ENCODE measurements at regions not wholly inside any gene's neighbourhood (a gene's known extent, or its start where the extent isn't known, plus 50 kb on each side); places are given as distances from the start of the nearest gene placed in this dataset.

- intact Hi-C loops (cut with micrococcal nuclease): loop anchor here (10.0 kb wide), 2 partner anchors 248 to 358 kb away; no protein-coding TSS in a partner anchor
- Mint-ChIP-seq H3K27ac (ENCODE audit: low read depth, unreplicated experiment) (no peak overlapping the region), H3K36me3 (ENCODE audit: insufficient read depth, unreplicated experiment) (no peaks in the 10 kb centered on the region), H3K27me3 (ENCODE audit: insufficient read depth, unreplicated experiment) (no peaks in the 10 kb centered on the region), H3K4me3 (ENCODE audit: unreplicated experiment) (no peak overlapping the region), H3K4me1 (ENCODE audit: insufficient read depth, unreplicated experiment) (no peaks in the 10 kb centered on the region), H3K9me3 (ENCODE audit: unreplicated experiment) (no peaks in the 10 kb centered on the region)
- no peak for TF ChIP-seq CTCF (IDR thresholded peaks at IDR 0.05; ENCODE audit: unreplicated experiment)
- no peak for DNase-seq (ENCODE audit: unreplicated experiment)
- POLR2A ChIA-PET: no interaction called here
- CTCF ChIA-PET: interaction anchor here (0.5 kb wide), 1 partner anchor 116 kb away, joined by 3 read pairs; no protein-coding TSS in a partner anchor
- no TSS peak for BruUV-seq (replicated peaks)
These were observed 183.9 kb upstream of the MBL2 start for GRCh38 chr10:52956461-52956860.

GRCh38 chr10:52955337-52955736, 182.8 kb upstream of the MBL2 start:
- intact Hi-C loops (cut with micrococcal nuclease): loop anchor here (10.0 kb wide), 2 partner anchors 249 to 359 kb away; no protein-coding TSS in a partner anchor
- Mint-ChIP-seq H3K27ac (ENCODE audit: low read depth, unreplicated experiment) (no peak overlapping the region), H3K27me3 (ENCODE audit: insufficient read depth, unreplicated experiment) (no peaks in the 10 kb centered on the region)

GRCh38 chr10:52954407-52954806, 181.8 kb upstream of the MBL2 start:
- Mint-ChIP-seq H3K27me3 (ENCODE audit: insufficient read depth, unreplicated experiment) (no peaks in the 10 kb centered on the region), H3K36me3 (ENCODE audit: insufficient read depth, unreplicated experiment) (no peaks in the 10 kb centered on the region), H3K4me1 (ENCODE audit: insufficient read depth, unreplicated experiment) (no peaks in the 10 kb centered on the region), H3K27ac (ENCODE audit: low read depth, unreplicated experiment) (no peak overlapping the region), H3K4me3 (ENCODE audit: unreplicated experiment) (no peak overlapping the region), H3K9me3 (ENCODE audit: unreplicated experiment) (no peaks in the 10 kb centered on the region)
- ChIA-PET CTCF (interaction anchor here (0.8 kb wide), 1 partner anchor 209 kb away, joined by 3 read pairs; no protein-coding TSS in a partner anchor), POLR2A (no interaction called here)
- no peak for TF ChIP-seq CTCF (IDR thresholded peaks at IDR 0.05; ENCODE audit: unreplicated experiment)
- intact Hi-C loops (cut with micrococcal nuclease): loop anchor here (10.0 kb wide), 2 partner anchors 250 to 360 kb away; no protein-coding TSS in a partner anchor
- DNase-seq (ENCODE audit: unreplicated experiment): no peak
- BruUV-seq (replicated peaks): no TSS peak

More at GRCh38 chr10:52955337-52955736, 182.8 kb upstream of the MBL2 start:
- H3K4me1 Mint-ChIP-seq (ENCODE audit: insufficient read depth, unreplicated experiment): no peaks in the 10 kb centered on the region
- no TSS peak for BruUV-seq (replicated peaks)
- DNase-seq (ENCODE audit: unreplicated experiment): no peak
- H3K4me3 Mint-ChIP-seq (ENCODE audit: unreplicated experiment): no peak overlapping the region
- POLR2A ChIA-PET: no interaction called here
- no peaks in the 10 kb centered on the region for H3K9me3 Mint-ChIP-seq (ENCODE audit: unreplicated experiment)
- H3K36me3 Mint-ChIP-seq (ENCODE audit: insufficient read depth, unreplicated experiment): no peaks in the 10 kb centered on the region
- CTCF ChIA-PET: no interaction called here
- no peak for TF ChIP-seq CTCF (IDR thresholded peaks at IDR 0.05; ENCODE audit: unreplicated experiment)

- CTCF ChIA-PET: interaction anchor here (1.0 to 2.4 kb wide), 4 partner anchors 9 to 644 kb away, joined by 3 to 6 read pairs (median 5); no protein-coding TSS in a partner anchor
These were observed 179.9 kb upstream of the MBL2 start for GRCh38 chr10:52952391-52953055.

More at GRCh38 chr10:52952391-52953055, 179.9 kb upstream of the MBL2 start:
- Mint-ChIP-seq H3K4me3 (ENCODE audit: unreplicated experiment) (no peak overlapping the region), H3K9me3 (ENCODE audit: unreplicated experiment) (no peaks in the 10 kb centered on the region), H3K27me3 (ENCODE audit: insufficient read depth, unreplicated experiment) (no peaks in the 10 kb centered on the region), H3K4me1 (ENCODE audit: insufficient read depth, unreplicated experiment) (no peaks in the 10 kb centered on the region), H3K36me3 (ENCODE audit: insufficient read depth, unreplicated experiment) (no peaks in the 10 kb centered on the region), H3K27ac (ENCODE audit: low read depth, unreplicated experiment) (no peak overlapping the region)
- no peak for TF ChIP-seq CTCF (IDR thresholded peaks at IDR 0.05; ENCODE audit: unreplicated experiment)
- POLR2A ChIA-PET: no interaction called here
- DNase-seq (ENCODE audit: unreplicated experiment): no peak
- no TSS peak for BruUV-seq (replicated peaks)
- intact Hi-C loops (cut with micrococcal nuclease): loop anchor here (10.0 kb wide), 2 partner anchors 252 to 362 kb away; no protein-coding TSS in a partner anchor
